Heart right ventricle (tissue), 16 donors: ENCODE measurements at regions not wholly inside any gene's neighbourhood (a gene's known extent, or its start where the extent isn't known, plus 50 kb on each side); places are given as distances from the start of the nearest gene placed in this dataset.

Experiments
- ATAC-seq, 8 donors: fragments of 200-7000 bp; cut with Tn5 transposase; one replicate each; pipeline ENCODE4 v1.9.1; 2020; ENCODE audit warnings: mild to moderate bottlenecking in 8 of 8, moderate library complexity in 8 of 8, moderate number of reproducible peaks in 1 of 8
- DNase-seq, 2 donors: peaks; one replicate each; pipeline ENCODE4 v3.0.0-alpha.2; 2020
- H3K27ac ChIP-seq, 10 donors: fragments of 200-600 bp; sonication (generic) in 2 of 10; one replicate each; pipeline versions ENCODE4 v1.5.0 to v1.8.0; 2020 to 2022; ENCODE audit warnings: mild to moderate bottlenecking in 3 of 10
- H3K27me3 ChIP-seq, 7 donors: fragments of 200-600 bp; one replicate each; pipeline ENCODE4 v1.8.0; 2021 to 2022; ENCODE audit warnings: mild to moderate bottlenecking in 2 of 7
- H3K36me3 ChIP-seq, 9 donors: fragments of 200-600 bp; sonication (generic) in 1 of 9; one replicate each; pipeline versions ENCODE4 v1.5.0 to v1.8.0; 2020 to 2022; ENCODE audit warnings: mild to moderate bottlenecking in 2 of 9
- H3K4me1 ChIP-seq, 9 donors: fragments of 200-600 bp; sonication (generic) in 1 of 9; one replicate each; pipeline versions ENCODE4 v1.5.0 to v1.8.0; 2020 to 2022; ENCODE audit warnings: mild to moderate bottlenecking in 4 of 9
- H3K4me3 ChIP-seq, 10 donors: fragments of 200-600 bp; sonication (generic) in 2 of 10; one replicate each; pipeline versions ENCODE4 v1.5.0 to v1.8.0; 2020 to 2022; ENCODE audit warnings: mild to moderate bottlenecking in 7 of 10, moderate library complexity in 2 of 10
- H3K9me3 ChIP-seq, 11 donors: fragments of 200-600 bp in 10 of 11; sonication (generic) in 2 of 11; one replicate each; pipeline versions ENCODE4 v1.5.0 to v1.8.0; 2013 to 2022; ENCODE audit warnings: mild to moderate bottlenecking in 2 of 11, control low read depth in 1 of 11, moderate library complexity in 1 of 11
- CTCF ChIP-seq, 9 donors: fragments of 200-600 bp; sonication (generic) in 2 of 9; IDR thresholded peaks; one replicate each; pipeline versions ENCODE4 v1.5.0 to v1.8.0; 2021 to 2022; ENCODE audit warnings: antibody characterized with exemption in 9 of 9, mild to moderate bottlenecking in 5 of 9, moderate library complexity in 1 of 9
- WGBS, 2 donors: extraction: QIAGEN DNeasy Blood & Tissue Kit; methylation state at CpG; one replicate each; pipeline ENCODE4 v1.1.7; 2013; ENCODE audit warnings: inconsistent platforms in 1 of 2; 5-methylcytosine and 5-hydroxymethylcytosine counted together
- intact Hi-C, 10 donors: fragments of 100-400 bp; cut with DNase I; formaldehyde crosslinking; loops; one replicate each; pipeline versions ENCODE4 v1.11.1 to v1.14.2; 2022
- donor health status: Arrhythmogenic right ventricular cardiomyopathy.
- donor health status: ischemic (EF 13 %, LVEDD 7.1; RV severe dilation, severe dysfunction).
- donor health status: healthy with polysubstance abuse.
- donor health status: DM: no; HTN: yes; CAD: no.
- donor health status: DM: no; HTN: no; CAD: no.
- donor health status: ischemic (EF 25% LVEDD 6.9; RV normal size, moderate dysfunction).
- donor health status: ischemic (EF 25% LVEDD 5.7; RV mildly dilated, moderate dysfunction).
- donor health status: healthy.
- donor health status: DM: yes; HTN: yes; CAD: no.
- donor health status: Ischemic cardiomyopathy.
- donor health status: ischemic (EF 35%, LVEDD 5.7; RV mildly dilated, moderate dysfunction).
- donor health status: nonischemic (EF 11% LVEDD 7.7; RV severe dilation, severe dysfunction).
- donor health status: DM: yes; HTN: yes; CAD: no.
- donor health status: PGD.
- donor health status: ischemic (EF 29% LVEDD 5.4; RV normal size, mild dysfunction).
- donor health status: nonischemic (EF 23%, LVEDD 6.1; RV moderate dilation, normal function).

DNA sequence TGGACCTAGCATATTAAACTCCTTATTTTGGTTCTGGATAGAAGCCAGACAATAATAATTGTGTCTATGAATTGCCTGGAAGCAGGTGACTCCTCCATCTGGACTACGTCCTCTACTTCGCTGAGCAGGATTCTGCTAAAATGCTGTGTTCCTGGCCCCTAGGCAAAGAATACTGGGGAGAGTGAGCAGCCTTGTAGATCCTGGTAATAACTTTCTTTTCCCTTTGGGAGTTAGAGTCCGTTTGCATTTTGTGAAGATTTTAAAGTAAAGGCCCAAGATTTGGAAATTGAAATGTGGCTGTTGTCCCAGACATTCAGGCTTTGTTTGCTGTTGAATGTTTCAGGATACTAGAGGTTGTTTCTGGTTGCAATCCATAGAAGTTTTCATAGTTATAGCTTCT is 511.9 kb upstream of the KLF12 start:
- WGBS, 2 donors: 63 to 64% methylated on average over 3 of the region's 3 CpGs
- no peak overlapping the region for H3K4me3 ChIP-seq
- H3K27ac ChIP-seq: no peak overlapping the region
- no peaks in the 10 kb centered on the region for H3K4me1 ChIP-seq
- ATAC-seq (no peak), DNase-seq (no peak)
- TF ChIP-seq CTCF (IDR thresholded peaks at IDR 0.05): no peak
- intact Hi-C loops: no loop called here
- H3K9me3 ChIP-seq: no peaks in the 10 kb centered on the region
- no peaks in the 10 kb centered on the region for H3K27me3 ChIP-seq
- H3K36me3 ChIP-seq: no peaks in the 10 kb centered on the region

GRCh38 chr13:74645586-74645985 is 511.4 kb upstream of the KLF12 start:
- Histone ChIP-seq H3K4me3 (no peak overlapping the region), H3K27me3 (no peaks in the 10 kb centered on the region), H3K9me3 (no peaks in the 10 kb centered on the region), H3K36me3 (no peaks in the 10 kb centered on the region), H3K27ac (no peak overlapping the region), H3K4me1 (no peaks in the 10 kb centered on the region)
- TF ChIP-seq CTCF (IDR thresholded peaks at IDR 0.05): no peak
- DNase-seq (no peak), ATAC-seq (no peak)
- intact Hi-C loops: no loop called here

DNA sequence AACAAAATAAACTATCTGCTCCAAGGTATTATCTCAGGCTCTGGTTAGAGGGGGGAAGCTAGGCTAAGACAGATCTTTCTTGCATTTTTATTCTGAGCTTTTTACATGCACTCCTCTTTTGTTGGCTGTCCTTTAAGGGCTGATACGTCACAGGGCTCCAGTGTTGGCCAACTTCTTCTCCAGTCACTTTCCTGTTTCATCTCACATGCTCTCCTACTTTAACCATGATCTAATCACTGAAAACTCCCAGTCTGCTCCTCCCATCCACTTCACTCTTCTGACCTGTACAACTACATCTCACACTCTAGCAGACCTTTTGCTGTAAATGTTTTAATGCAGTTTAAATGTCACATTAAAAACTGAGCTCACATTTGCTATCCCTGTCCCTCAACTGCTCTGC is 510.0 kb upstream of the KLF12 start:
- intact Hi-C loops: no loop called here
- Histone ChIP-seq H3K27me3 (no peaks in the 10 kb centered on the region), H3K4me3 (no peak overlapping the region), H3K9me3 (no peaks in the 10 kb centered on the region), H3K36me3 (no peaks in the 10 kb centered on the region), H3K27ac (no peak overlapping the region), H3K4me1 (no peaks in the 10 kb centered on the region)
- 20 to 38% methylated on average over 1 of the region's 1 CpG for WGBS, 2 donors
- peak in 1 of 2 donors; percentile 5 for DNase-seq
- TF ChIP-seq CTCF (IDR thresholded peaks at IDR 0.05): no peak
- peak in 5 of 8 donors; percentile 39 to 58 (median 49) for ATAC-seq

- ATAC-seq (no peak), DNase-seq (no peak)
- H3K4me3 ChIP-seq: no peak overlapping the region
- no peak for TF ChIP-seq CTCF (IDR thresholded peaks at IDR 0.05)
- no peaks in the 10 kb centered on the region for H3K36me3 ChIP-seq
- H3K27ac ChIP-seq: no peak overlapping the region
- intact Hi-C loops: no loop called here
- WGBS, 2 donors: 90 to 92% methylated on average over 4 of the region's 4 CpGs
- no peaks in the 10 kb centered on the region for H3K27me3 ChIP-seq
- H3K4me1 ChIP-seq: no peaks in the 10 kb centered on the region
- H3K9me3 ChIP-seq: no peaks in the 10 kb centered on the region
Observed at GRCh38 chr13:74641586-74641985, 507.4 kb upstream of the KLF12 start.

DNA sequence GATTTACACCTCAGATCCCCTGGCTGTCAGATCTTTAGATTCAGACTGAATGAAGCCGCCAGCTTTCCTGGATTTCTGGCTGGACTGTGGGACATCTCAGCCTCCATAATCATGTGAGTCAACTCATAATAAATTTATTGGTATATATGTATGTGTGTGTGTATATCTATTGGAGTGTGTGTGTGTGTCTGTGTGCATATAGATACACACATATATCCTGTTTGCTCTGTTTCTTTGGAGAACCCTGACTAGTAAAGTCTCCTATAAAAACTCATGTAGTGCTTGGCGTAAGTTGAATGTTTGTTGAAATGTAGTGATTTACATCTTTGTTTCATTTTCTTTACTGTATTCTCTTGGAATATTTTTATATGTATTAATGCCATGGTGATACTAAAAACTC is 499.5 kb upstream of the KLF12 start:
- no peak for DNase-seq
- peaks cover 0 to 13% (median 0%) of the 10 kb centered on the region in 11 donors for H3K9me3 ChIP-seq
- intact Hi-C loops: no loop called here
- TF ChIP-seq CTCF (IDR thresholded peaks at IDR 0.05): no peak
- no peaks in the 10 kb centered on the region for H3K36me3 ChIP-seq
- no peak overlapping the region for H3K4me3 ChIP-seq
- WGBS, 2 donors: 96 to 97% methylated on average over 2 of the region's 2 CpGs
- no peaks in the 10 kb centered on the region for H3K4me1 ChIP-seq
- no peak overlapping the region for H3K27ac ChIP-seq
- no peak for ATAC-seq
- H3K27me3 ChIP-seq: no peaks in the 10 kb centered on the region
